Smooth muscle cell (in vitro differentiated cells): ENCODE measurements at regions not wholly inside any gene's neighbourhood (a gene's known extent, or its start where the extent isn't known, plus 50 kb on each side); places are given as distances from the start of the nearest gene placed in this dataset.

Experiments used
- DNase-seq: peaks from one replicate; lab custom pipeline; 2025; ENCODE audit not compliant: unreplicated experiment; lab: John Stamatoyannopoulos, UW
- H2AFZ ChIP-seq: fragments of 200-600 bp; sonication (generic); 2 replicates; pipeline ENCODE4 v1.6.0; 2016; ENCODE audit warnings: antibody characterized with exemption, low read depth, mild to moderate bottlenecking
- H3F3A ChIP-seq: fragments of 200-600 bp; sonication (generic); 2 replicates; pipeline ENCODE4 v1.6.0; 2017; ENCODE audit warnings: antibody characterized with exemption, low read depth
- H3K27ac ChIP-seq: fragments of 200-600 bp; sonication (generic); 2 replicates; pipeline ENCODE4 v1.5.1; 2016; ENCODE audit warnings: low read depth, mild to moderate bottlenecking
- H3K27me3 ChIP-seq: fragments of 200-600 bp; sonication (generic); 2 replicates; pipeline ENCODE4 v1.6.1; 2016; ENCODE audit warnings: low read depth, mild to moderate bottlenecking
- H3K36me3 ChIP-seq: fragments of 200-600 bp; sonication (generic); 2 replicates; pipeline ENCODE4 v1.5.1; 2016; ENCODE audit warnings: low read depth
- H3K4me1 ChIP-seq: fragments of 200-600 bp; sonication (generic); 2 replicates; pipeline ENCODE4 v1.5.1; 2016; ENCODE audit warnings: low read depth
- H3K4me2 ChIP-seq: fragments of 200-600 bp; sonication (generic); 2 replicates; pipeline ENCODE4 v1.6.0; 2016; ENCODE audit warnings: mild to moderate bottlenecking
- H3K4me3 ChIP-seq: fragments of 200-600 bp; sonication (generic); 2 replicates; pipeline ENCODE4 v1.5.1; 2016; ENCODE audit warnings: mild to moderate bottlenecking
- H3K79me2 ChIP-seq: fragments of 200-600 bp; sonication (generic); 2 replicates; pipeline ENCODE4 v1.6.0; 2016; ENCODE audit warnings: low read depth, mild to moderate bottlenecking
- H3K9ac ChIP-seq: fragments of 200-600 bp; sonication (generic); 2 replicates; pipeline ENCODE4 v1.6.0; 2016; ENCODE audit warnings: low read depth
- H3K9me3 ChIP-seq: fragments of 200-600 bp; sonication (generic); replicated peaks from 2 replicates; pipeline ENCODE4 v1.5.1; 2016; ENCODE audit warnings: low read depth
- H4K20me1 ChIP-seq: fragments of 200-600 bp; sonication (generic); 2 replicates; pipeline ENCODE4 v1.6.0; 2016; ENCODE audit warnings: low read depth
- CTCF ChIP-seq: fragments of 200-600 bp; sonication (generic); IDR thresholded peaks from 2 replicates; pipeline ENCODE4 v1.5.1; 2017; ENCODE audit warnings: borderline replicate concordance, mild to moderate bottlenecking, antibody characterized with exemption; ENCODE audit not compliant: insufficient read depth, poor library complexity, severe bottlenecking
- WGBS: methylation state at CpG from one replicate; pipeline ENCODE4 v1.1.7; 2016; ENCODE audit warnings: low lambda C conversion rate; 5-methylcytosine and 5-hydroxymethylcytosine counted together

GRCh38 chr6:144952456-144953240, 667.5 kb downstream of the UTRN start:
- H2AFZ ChIP-seq = no peak overlapping the region
- WGBS = 91% methylated on average over 3 of the region's 3 CpGs
- H3K27me3 ChIP-seq = no peaks in the 10 kb centered on the region
- H3K36me3 ChIP-seq = no peaks in the 10 kb centered on the region
- H3F3A ChIP-seq = peaks cover 4% of the 10 kb centered on the region
- no peaks in the 10 kb centered on the region for H3K4me1 ChIP-seq
- H3K4me2 ChIP-seq = no peak overlapping the region
- TF ChIP-seq CTCF = no peak
- H3K9me3 ChIP-seq = no peaks in the 10 kb centered on the region
- H3K27ac ChIP-seq = no peak overlapping the region
- H3K9ac ChIP-seq = no peak overlapping the region
- H3K4me3 ChIP-seq = no peak overlapping the region
- H3K79me2 ChIP-seq = no peaks in the 10 kb centered on the region
- no peaks in the 10 kb centered on the region for H4K20me1 ChIP-seq
- DNase-seq = no peak

- Histone ChIP-seq H4K20me1 (no peaks in the 10 kb centered on the region), H3K79me2 (no peaks in the 10 kb centered on the region), H3K9me3 (no peaks in the 10 kb centered on the region), H3K4me1 (no peaks in the 10 kb centered on the region), H3K36me3 (no peaks in the 10 kb centered on the region), H3K4me2 (no peak overlapping the region), H3K27ac (peak overlapping the region; percentile 61), H3K9ac (no peak overlapping the region), H2AFZ (no peak overlapping the region), H3K4me3 (no peak overlapping the region), H3K27me3 (no peaks in the 10 kb centered on the region), H3F3A (peaks cover 4% of the 10 kb centered on the region)
- 49% methylated on average over 5 of the region's 5 CpGs for WGBS
- no peak for TF ChIP-seq CTCF
- DNase-seq = no peak
Observed at GRCh38 chr6:144953552-144954240, 668.6 kb downstream of the UTRN start.

- Histone ChIP-seq H3K79me2 (no peaks in the 10 kb centered on the region), H3F3A (peaks cover 4% of the 10 kb centered on the region), H3K27ac (peak overlapping the region; percentile 61), H3K4me3 (no peak overlapping the region), H3K27me3 (no peaks in the 10 kb centered on the region), H3K36me3 (no peaks in the 10 kb centered on the region), H3K4me2 (no peak overlapping the region), H4K20me1 (no peaks in the 10 kb centered on the region), H2AFZ (no peak overlapping the region), H3K9ac (no peak overlapping the region), H3K9me3 (no peaks in the 10 kb centered on the region), H3K4me1 (no peaks in the 10 kb centered on the region)
- TF ChIP-seq CTCF = no peak
- 79% methylated on average over 3 of the region's 3 CpGs for WGBS
- DNase-seq = no peak
Observed at GRCh38 chr6:144954241-144954556, 669.1 kb downstream of the UTRN start.

GRCh38 chr6:144955392-144955791, 670.3 kb downstream of the UTRN start:
- Histone ChIP-seq H3K36me3 (no peaks in the 10 kb centered on the region), H3F3A (peaks cover 4% of the 10 kb centered on the region), H4K20me1 (no peaks in the 10 kb centered on the region), H3K9me3 (no peaks in the 10 kb centered on the region), H3K4me1 (no peaks in the 10 kb centered on the region), H3K9ac (no peak overlapping the region), H3K4me3 (no peak overlapping the region), H2AFZ (no peak overlapping the region), H3K4me2 (peak overlapping the region; percentile 2), H3K27me3 (no peaks in the 10 kb centered on the region), H3K79me2 (no peaks in the 10 kb centered on the region), H3K27ac (peak overlapping the region; percentile 61)
- no peak for TF ChIP-seq CTCF
- DNase-seq = no peak
- 2% methylated on average over 2 of the region's 2 CpGs for WGBS
